ENCODE measurements at regions not wholly inside any gene's neighbourhood (a gene's known extent, or its start where the extent isn't known, plus 50 kb on each side); places are given as distances from the start of the nearest gene placed in this dataset.
"Not testable (repeated sequence)": the region's sequence is repeated elsewhere in the genome, so short reads cannot be mapped to it uniquely, and the experiment has no call there.

- not testable (repeated sequence) for TF ChIP-seq ZFP3 (CRISPR knock-in tag; IDR thresholded peaks at IDR 0.05); PATZ1 (CRISPR knock-in tag; IDR thresholded peaks at IDR 0.05; ENCODE audit: borderline replicate concordance)
These were observed 616.4 kb downstream of the CENPC start for GRCh38 chr4:66928881-66929280.
